H1 (cell line): ENCODE measurements at regions not wholly inside any gene's neighbourhood (a gene's known extent, or its start where the extent isn't known, plus 50 kb on each side); places are given as distances from the start of the nearest gene placed in this dataset.

ENCODE experiments used
- POLR2AphosphoS5 ChIP-seq: IDR thresholded peaks from 2 replicates; pipeline ENCODE4 v1.6.1; 2011; ENCODE audit warnings: low read depth, low read length
- POU5F1 ChIP-seq: IDR thresholded peaks from 2 replicates; pipeline ENCODE4 v1.6.1; 2011; ENCODE audit warnings: low read depth, mild to moderate bottlenecking, low read length, moderate library complexity

DNA sequence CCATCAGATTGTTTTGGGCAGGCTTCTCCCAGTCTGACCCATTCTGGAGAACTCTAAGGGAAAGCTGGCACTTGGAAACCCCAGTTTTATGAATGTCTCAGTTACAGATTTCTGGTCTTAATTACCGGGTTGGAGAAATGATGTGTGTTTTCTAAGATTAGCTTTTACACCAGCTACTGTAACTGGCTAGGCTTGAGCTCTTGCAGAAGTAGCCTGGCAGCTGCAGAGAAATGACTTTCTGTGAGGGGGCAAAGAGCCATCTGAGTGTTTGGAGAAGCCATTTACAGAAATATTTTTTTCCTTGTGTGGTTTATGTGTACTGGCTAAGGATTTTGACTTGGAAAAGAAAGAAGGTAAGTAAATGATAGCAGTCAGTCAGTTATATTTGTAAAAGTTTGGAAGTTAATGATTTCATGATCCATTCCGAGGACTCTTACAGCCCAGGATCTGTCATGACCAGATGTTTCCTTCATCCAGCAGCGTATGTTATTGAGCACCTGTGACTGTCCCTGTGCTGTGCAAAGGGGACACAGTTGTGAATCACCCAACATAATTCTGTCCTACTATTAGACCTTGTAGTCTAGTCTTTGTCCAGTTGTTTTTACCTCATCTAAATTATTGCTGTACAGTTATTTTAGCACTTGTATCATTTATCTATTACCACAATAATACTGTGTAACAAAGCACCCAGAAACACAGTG lies 53.7 kb upstream of the GDNF start:
- TF ChIP-seq POU5F1 (no peak), POLR2AphosphoS5 (no peak)
